HUES48 (cell line): ENCODE measurements at regions not wholly inside any gene's neighbourhood (a gene's known extent, or its start where the extent isn't known, plus 50 kb on each side); places are given as distances from the start of the nearest gene placed in this dataset.

Source experiments
- H3K27ac ChIP-seq: one replicate; pipeline ENCODE4 v1.7.0; 2013; ENCODE audit warnings: low read depth, low read length, inconsistent platforms
- H3K27me3 ChIP-seq: 2 replicates; pipeline ENCODE4 v1.6.1; 2013; ENCODE audit warnings: mild to moderate bottlenecking, low read length; ENCODE audit not compliant: control insufficient read depth, insufficient read depth
- H3K36me3 ChIP-seq: 2 replicates; pipeline ENCODE4 v1.6.1; 2013; ENCODE audit warnings: low read length; ENCODE audit not compliant: control insufficient read depth, insufficient read depth
- H3K4me1 ChIP-seq: 2 replicates; pipeline ENCODE4 v1.6.1; 2013; ENCODE audit warnings: mild to moderate bottlenecking, low read length; ENCODE audit not compliant: control insufficient read depth, insufficient read depth
- H3K4me3 ChIP-seq: 2 replicates; pipeline ENCODE4 v1.5.1; 2013; ENCODE audit warnings: mild to moderate bottlenecking, low read depth, low read length
- H3K9ac ChIP-seq: 2 replicates; pipeline ENCODE4 v1.6.1; 2013; ENCODE audit warnings: mild to moderate bottlenecking, low read depth, low read length, moderate library complexity
- H3K9me3 ChIP-seq: 2 replicates; pipeline ENCODE4 v1.6.1; 2013; ENCODE audit warnings: low read length; ENCODE audit not compliant: control insufficient read depth, insufficient read depth

GRCh38 chr16:79756571-79756970 lies 156.0 kb upstream of the MAF start:
- Histone ChIP-seq H3K9ac (no peak overlapping the region), H3K4me1 (no peaks in the 10 kb centered on the region), H3K9me3 (no peaks in the 10 kb centered on the region), H3K36me3 (no peaks in the 10 kb centered on the region), H3K4me3 (no peak overlapping the region), H3K27me3 (no peaks in the 10 kb centered on the region), H3K27ac (no peak overlapping the region)

DNA sequence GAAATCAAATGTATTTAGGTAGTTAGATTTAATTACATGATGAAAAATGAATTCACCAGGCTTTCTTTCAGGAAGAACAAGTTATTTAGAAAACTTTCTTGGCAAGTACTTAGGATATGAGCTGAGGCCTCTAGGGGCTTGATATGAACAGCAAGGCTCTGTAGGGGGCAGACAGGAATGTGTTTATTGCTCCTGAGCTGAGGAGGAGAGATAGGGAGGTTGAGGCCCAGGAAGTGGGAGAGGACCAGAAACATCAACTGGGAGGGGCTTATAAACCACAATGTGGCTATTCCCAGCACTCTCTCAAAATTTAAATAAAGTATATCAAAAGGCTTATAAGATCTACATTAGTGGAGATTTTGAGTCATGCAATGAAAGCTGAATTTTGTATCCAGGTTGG lies 154.0 kb upstream of the MAF start:
- Histone ChIP-seq H3K9ac (no peak overlapping the region), H3K27me3 (no peaks in the 10 kb centered on the region), H3K27ac (no peak overlapping the region), H3K4me3 (no peak overlapping the region), H3K9me3 (no peaks in the 10 kb centered on the region), H3K36me3 (no peaks in the 10 kb centered on the region), H3K4me1 (no peaks in the 10 kb centered on the region)

DNA sequence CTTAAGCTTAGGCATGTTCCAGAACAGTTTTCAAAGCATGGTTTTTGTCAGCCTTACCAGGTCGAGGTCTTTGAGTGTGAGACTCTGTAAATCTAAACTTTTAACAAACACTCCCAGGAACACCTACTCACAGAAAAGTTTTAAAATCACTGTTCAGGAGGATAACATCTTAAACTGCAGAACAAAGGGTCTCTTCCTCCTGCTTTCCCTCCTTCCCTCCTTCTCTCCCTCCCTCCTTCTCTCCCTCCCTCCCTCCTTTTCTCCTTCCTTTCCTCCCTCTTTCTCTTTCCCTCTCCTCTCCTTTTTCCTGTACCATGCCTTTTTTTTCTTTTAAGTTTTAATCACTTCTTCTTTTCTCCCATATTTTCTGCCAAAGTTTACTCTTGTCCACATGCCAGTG lies 153.5 kb upstream of the MAF start:
- Histone ChIP-seq H3K9ac (no peak overlapping the region), H3K4me3 (no peak overlapping the region), H3K4me1 (no peaks in the 10 kb centered on the region), H3K36me3 (no peaks in the 10 kb centered on the region), H3K27ac (no peak overlapping the region), H3K9me3 (no peaks in the 10 kb centered on the region), H3K27me3 (no peaks in the 10 kb centered on the region)

- no peaks in the 10 kb centered on the region for H3K4me1 ChIP-seq
Observed at GRCh38 chr16:79753286-79753685, 152.7 kb upstream of the MAF start.

DNA sequence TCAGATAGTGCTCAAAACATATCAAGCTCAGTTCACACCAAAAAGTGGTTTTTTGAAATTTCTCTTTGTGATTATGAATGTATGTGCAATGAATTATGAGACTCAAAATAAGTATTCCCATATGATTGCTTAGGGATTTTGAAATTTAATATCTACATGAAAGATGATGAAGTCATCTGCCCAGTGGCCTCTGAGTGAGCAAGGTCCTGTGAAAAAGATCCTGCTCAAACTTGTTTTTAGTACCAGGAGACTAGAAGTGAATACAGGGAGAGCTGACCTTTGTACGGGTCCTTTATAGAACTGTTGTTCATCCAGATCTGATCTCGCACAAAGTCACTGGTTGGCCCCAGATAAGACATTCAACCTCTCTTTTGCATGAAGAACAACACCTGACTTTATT lies 151.9 kb upstream of the MAF start:
- H3K36me3 ChIP-seq, result no peaks in the 10 kb centered on the region
- H3K27me3 ChIP-seq, result no peaks in the 10 kb centered on the region
- H3K9me3 ChIP-seq, result no peaks in the 10 kb centered on the region
- no peak overlapping the region for H3K27ac ChIP-seq
- H3K9ac ChIP-seq, result no peak overlapping the region
- H3K4me1 ChIP-seq, result no peaks in the 10 kb centered on the region
- no peak overlapping the region for H3K4me3 ChIP-seq

More at GRCh38 chr16:79753286-79753685, 152.7 kb upstream of the MAF start:
- H3K36me3 ChIP-seq, result no peaks in the 10 kb centered on the region
- no peak overlapping the region for H3K9ac ChIP-seq
- H3K27ac ChIP-seq, result no peak overlapping the region
- no peaks in the 10 kb centered on the region for H3K27me3 ChIP-seq
- H3K4me3 ChIP-seq, result no peak overlapping the region
- no peaks in the 10 kb centered on the region for H3K9me3 ChIP-seq

- Histone ChIP-seq H3K27me3 (no peaks in the 10 kb centered on the region), H3K4me1 (no peaks in the 10 kb centered on the region), H3K27ac (no peak overlapping the region), H3K9ac (no peak overlapping the region), H3K4me3 (no peak overlapping the region), H3K36me3 (no peaks in the 10 kb centered on the region), H3K9me3 (no peaks in the 10 kb centered on the region)
Observed at GRCh38 chr16:79751471-79752184, 151.1 kb upstream of the MAF start.

DNA sequence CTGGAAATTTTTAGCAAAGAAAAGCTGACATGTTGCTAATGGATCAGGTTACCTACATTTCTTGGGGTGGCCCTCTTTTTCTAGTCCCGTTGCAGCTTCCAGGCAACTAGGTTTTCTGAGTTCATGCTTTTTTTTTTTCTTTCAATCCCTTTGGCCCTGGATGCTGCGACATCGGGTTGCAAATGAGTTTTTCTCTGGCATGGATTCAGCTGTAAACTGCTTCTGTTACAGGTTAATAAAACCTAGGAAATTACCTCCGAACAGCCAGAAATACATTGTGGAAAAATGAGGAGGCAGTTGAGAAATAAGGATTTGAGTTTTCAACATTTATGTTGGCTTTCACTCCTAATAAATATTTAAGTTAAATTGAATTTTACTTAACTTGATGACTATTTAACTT lies 149.8 kb upstream of the MAF start:
- Histone ChIP-seq H3K27me3 (no peaks in the 10 kb centered on the region), H3K4me1 (no peaks in the 10 kb centered on the region), H3K27ac (no peak overlapping the region), H3K9ac (no peak overlapping the region), H3K36me3 (no peaks in the 10 kb centered on the region), H3K4me3 (no peak overlapping the region), H3K9me3 (no peaks in the 10 kb centered on the region)

DNA sequence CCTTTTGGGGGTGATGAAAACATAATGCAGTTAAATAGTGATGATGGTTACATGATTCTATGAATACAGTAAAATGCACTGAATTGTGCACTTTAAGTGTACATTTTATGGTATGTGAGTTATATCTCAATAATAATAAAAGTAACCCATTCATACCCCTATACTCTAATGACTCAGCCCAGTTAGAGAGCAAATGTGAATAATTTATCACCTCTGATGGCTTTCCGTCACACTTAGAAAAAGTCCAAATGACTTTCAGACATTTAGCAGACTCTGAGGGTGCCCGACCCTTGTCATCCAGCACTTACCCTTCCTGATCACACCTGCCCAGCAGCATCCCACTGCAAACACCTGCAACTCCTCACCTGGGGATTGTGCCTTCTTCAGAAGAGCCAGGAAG lies 148.1 kb upstream of the MAF start:
- no peaks in the 10 kb centered on the region for H3K36me3 ChIP-seq
- no peak overlapping the region for H3K9ac ChIP-seq
- H3K4me3 ChIP-seq, result no peak overlapping the region
- H3K27ac ChIP-seq, result no peak overlapping the region
- no peaks in the 10 kb centered on the region for H3K9me3 ChIP-seq
- no peaks in the 10 kb centered on the region for H3K4me1 ChIP-seq
- H3K27me3 ChIP-seq, result no peaks in the 10 kb centered on the region

- Histone ChIP-seq H3K4me3 (no peak overlapping the region), H3K9ac (no peak overlapping the region), H3K9me3 (no peaks in the 10 kb centered on the region), H3K36me3 (no peaks in the 10 kb centered on the region), H3K27me3 (no peaks in the 10 kb centered on the region), H3K27ac (no peak overlapping the region), H3K4me1 (no peaks in the 10 kb centered on the region)
Observed at GRCh38 chr16:79747688-79748087, 147.2 kb upstream of the MAF start.

DNA sequence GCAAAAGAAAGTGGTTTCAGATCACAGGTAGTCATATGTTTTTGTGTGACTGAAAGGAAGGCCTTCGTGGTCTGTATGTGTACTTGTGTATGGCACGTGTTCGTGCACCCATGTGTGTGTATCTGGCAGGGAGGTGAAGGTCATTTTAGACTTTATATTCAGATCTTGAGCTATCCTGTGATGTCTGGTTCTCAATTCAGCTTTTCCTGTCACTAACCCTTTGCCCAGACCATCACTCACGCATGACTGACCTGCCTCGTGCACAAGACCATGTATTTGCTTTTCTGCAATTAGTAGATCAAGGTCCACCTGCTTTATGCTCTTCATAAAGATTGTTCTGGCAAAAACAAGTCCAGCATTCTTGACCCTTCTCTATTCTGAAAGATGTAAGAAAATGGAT lies 139.7 kb upstream of the MAF start:
- Histone ChIP-seq H3K36me3 (no peaks in the 10 kb centered on the region), H3K4me3 (no peak overlapping the region), H3K27ac (no peak overlapping the region), H3K9me3 (no peaks in the 10 kb centered on the region), H3K27me3 (no peaks in the 10 kb centered on the region), H3K9ac (no peak overlapping the region), H3K4me1 (peaks cover 8% of the 10 kb centered on the region; the same call in 1 of the 2 replicates)

- Histone ChIP-seq H3K27me3 (no peaks in the 10 kb centered on the region), H3K9ac (no peak overlapping the region), H3K4me3 (no peak overlapping the region), H3K27ac (no peak overlapping the region), H3K36me3 (no peaks in the 10 kb centered on the region), H3K4me1 (peaks cover 8% of the 10 kb centered on the region; the same call in 1 of the 2 replicates), H3K9me3 (no peaks in the 10 kb centered on the region)
Observed at GRCh38 chr16:79735271-79735670, 134.7 kb upstream of the MAF start.
